ENCODE measurements at regions not wholly inside any gene's neighbourhood (a gene's known extent, or its start where the extent isn't known, plus 50 kb on each side); places are given as distances from the start of the nearest gene placed in this dataset.
"Not testable (repeated sequence)": the region's sequence is repeated elsewhere in the genome, so short reads cannot be mapped to it uniquely, and the experiment has no call there.

- no peak for DNase-seq (ENCODE audit: low spot score)
Observed at GRCh38 chr13:62450759-62451158, 1035.1 kb upstream of the PCDH20 start.

- not testable (repeated sequence) for DNase-seq (ENCODE audit: low spot score)
Observed at GRCh38 chr13:62447771-62448382, 1032.2 kb upstream of the PCDH20 start.

GRCh38 chr13:62444805-62445204 lies 1029.2 kb upstream of the PCDH20 start:
- no peak for DNase-seq (ENCODE audit: low spot score)

- no peak for DNase-seq (ENCODE audit: low spot score)
Observed at GRCh38 chr13:62434081-62434480, 1018.4 kb upstream of the PCDH20 start.

GRCh38 chr13:62433660-62434059 lies 1018.0 kb upstream of the PCDH20 start:
- DNase-seq (ENCODE audit: low spot score): no peak

GRCh38 chr13:62432906-62433305 lies 1017.3 kb upstream of the PCDH20 start:
- DNase-seq (ENCODE audit: low spot score): no peak

GRCh38 chr13:62432295-62432694 lies 1016.6 kb upstream of the PCDH20 start:
- DNase-seq (ENCODE audit: low spot score): no peak

GRCh38 chr13:62431852-62432251 lies 1016.2 kb upstream of the PCDH20 start:
- DNase-seq (ENCODE audit: low spot score): no peak

GRCh38 chr13:62418872-62419271 lies 1003.2 kb upstream of the PCDH20 start:
- DNase-seq (ENCODE audit: low spot score): no peak

- DNase-seq (ENCODE audit: low spot score): no peak
Observed at GRCh38 chr13:62418376-62418775, 1002.7 kb upstream of the PCDH20 start.

- no peak for DNase-seq (ENCODE audit: low spot score)
Observed at GRCh38 chr13:62407871-62408270, 992.2 kb upstream of the PCDH20 start.

- DNase-seq (ENCODE audit: low spot score): no peak
Observed at GRCh38 chr13:62388515-62388914, 972.9 kb upstream of the PCDH20 start.

- peak; percentile 16 for DNase-seq (ENCODE audit: low spot score)
Observed at GRCh38 chr13:62387647-62388046, 972.0 kb upstream of the PCDH20 start.

GRCh38 chr13:62379241-62379640 lies 963.6 kb upstream of the PCDH20 start:
- not testable (repeated sequence) for DNase-seq (ENCODE audit: low spot score)

- DNase-seq (ENCODE audit: low spot score): no peak
Observed at GRCh38 chr13:62377838-62378237, 962.2 kb upstream of the PCDH20 start.

- DNase-seq (ENCODE audit: low spot score): no peak
Observed at GRCh38 chr13:62375653-62376052, 960.0 kb upstream of the PCDH20 start.

GRCh38 chr13:62371737-62372136 lies 956.1 kb upstream of the PCDH20 start:
- no peak for DNase-seq (ENCODE audit: low spot score)

- DNase-seq (ENCODE audit: low spot score): not testable (repeated sequence)
Observed at GRCh38 chr13:62367971-62368370, 952.3 kb upstream of the PCDH20 start.

- no peak for DNase-seq (ENCODE audit: low spot score)
Observed at GRCh38 chr13:62360609-62361008, 945.0 kb upstream of the PCDH20 start.

GRCh38 chr13:62358646-62358932 lies 942.9 kb upstream of the PCDH20 start:
- DNase-seq (ENCODE audit: low spot score): no peak

- DNase-seq (ENCODE audit: low spot score): peak; percentile 80
Observed at GRCh38 chr13:62357887-62358645, 942.4 kb upstream of the PCDH20 start.

GRCh38 chr13:62356977-62357376 lies 941.3 kb upstream of the PCDH20 start:
- no peak for DNase-seq (ENCODE audit: low spot score)

GRCh38 chr13:62337109-62337880 lies 921.6 kb upstream of the PCDH20 start:
- DNase-seq (ENCODE audit: low spot score): no peak

Measured in HT-29 (cell line).